H4 (cell line): ENCODE measurements at regions not wholly inside any gene's neighbourhood (a gene's known extent, or its start where the extent isn't known, plus 50 kb on each side); places are given as distances from the start of the nearest gene placed in this dataset.
"Not testable (repeated sequence)": the region's sequence is repeated elsewhere in the genome, so short reads cannot be mapped to it uniquely, and the experiment has no call there.

ENCODE experiments used
- DNase-seq: peaks from one replicate; pipeline ENCODE4 v3.0.0-alpha.2; 2015; ENCODE audit warnings: low spot score

DNA sequence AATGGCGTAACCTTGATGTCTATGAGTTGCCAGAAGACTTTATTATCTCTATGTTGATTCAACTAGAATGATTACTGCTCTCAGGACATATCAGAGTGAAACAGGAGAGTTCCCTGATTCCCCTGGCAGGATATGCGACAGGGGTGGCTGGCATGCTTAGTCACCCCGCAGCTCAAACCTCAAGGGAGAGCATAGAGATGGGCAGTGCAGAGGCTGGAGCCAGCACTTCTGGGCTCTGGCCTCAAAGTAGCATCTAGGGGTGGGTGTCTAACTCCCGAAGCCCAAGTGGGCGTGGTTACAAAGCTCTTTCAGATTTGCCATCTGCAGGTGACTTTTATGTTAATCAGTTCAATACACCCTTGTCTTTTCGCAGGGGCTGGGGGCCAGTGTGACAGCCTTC lies 391.6 kb downstream of the ADCYAP1 start:
- no peak for DNase-seq

DNA sequence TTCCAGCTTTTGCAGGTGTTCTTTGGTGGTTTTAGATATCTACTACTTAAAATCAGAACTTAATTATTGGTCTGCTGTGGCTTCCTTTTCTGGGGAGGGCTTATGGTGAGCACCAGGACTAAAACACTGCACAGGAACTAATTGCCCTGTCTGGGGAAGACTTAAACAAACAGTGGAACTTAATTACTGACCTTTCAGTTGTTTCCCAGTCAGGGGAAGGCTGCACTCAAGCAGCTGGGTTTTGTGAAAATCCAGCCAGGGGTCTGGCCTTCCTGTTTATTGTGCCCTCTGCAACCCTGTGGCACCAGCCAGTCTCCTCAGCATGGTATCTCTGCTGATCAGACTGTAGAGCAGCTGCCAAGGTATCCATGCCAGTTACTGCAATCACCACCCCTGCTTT lies 398.2 kb downstream of the ADCYAP1 start:
- DNase-seq = no peak

DNA sequence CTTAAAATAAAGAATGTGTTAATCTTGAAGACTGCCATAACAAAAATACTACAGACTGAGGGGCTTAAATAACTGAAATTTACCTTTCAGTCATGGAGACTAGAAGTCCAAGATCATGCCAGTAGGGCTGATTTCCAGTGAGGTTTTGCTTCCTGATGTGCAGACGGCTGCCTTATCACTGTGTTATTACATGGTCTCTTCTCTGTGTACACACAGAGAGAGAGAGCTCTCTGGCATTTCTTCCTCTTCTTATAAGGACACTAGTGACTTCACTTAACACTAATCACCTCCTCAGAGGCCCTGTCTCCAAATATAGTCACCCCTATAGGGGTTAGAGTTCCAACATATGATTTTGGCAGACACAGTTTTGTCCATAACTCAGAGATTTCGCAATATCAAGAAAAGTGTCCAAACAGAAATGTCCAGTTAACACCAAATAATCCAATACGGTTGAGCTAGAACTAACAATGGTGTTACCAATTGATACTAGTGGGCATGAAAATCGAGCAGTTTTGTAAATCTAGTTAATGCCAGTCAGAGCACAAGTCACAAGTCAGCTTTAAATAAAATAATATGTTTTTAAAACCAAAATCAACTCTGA lies 399.8 kb downstream of the ADCYAP1 start:
- DNase-seq = no peak

- no peak for DNase-seq
Measured at GRCh38 chr18:1306641-1307040, 402.0 kb downstream of the ADCYAP1 start.

- no peak for DNase-seq
Measured at GRCh38 chr18:1308686-1309085, 404.0 kb downstream of the ADCYAP1 start.

GRCh38 chr18:1311376-1311775 lies 406.7 kb downstream of the ADCYAP1 start:
- no peak for DNase-seq

- not testable (repeated sequence) for DNase-seq
Measured at GRCh38 chr18:1335345-1335744, 430.7 kb downstream of the ADCYAP1 start.

DNA sequence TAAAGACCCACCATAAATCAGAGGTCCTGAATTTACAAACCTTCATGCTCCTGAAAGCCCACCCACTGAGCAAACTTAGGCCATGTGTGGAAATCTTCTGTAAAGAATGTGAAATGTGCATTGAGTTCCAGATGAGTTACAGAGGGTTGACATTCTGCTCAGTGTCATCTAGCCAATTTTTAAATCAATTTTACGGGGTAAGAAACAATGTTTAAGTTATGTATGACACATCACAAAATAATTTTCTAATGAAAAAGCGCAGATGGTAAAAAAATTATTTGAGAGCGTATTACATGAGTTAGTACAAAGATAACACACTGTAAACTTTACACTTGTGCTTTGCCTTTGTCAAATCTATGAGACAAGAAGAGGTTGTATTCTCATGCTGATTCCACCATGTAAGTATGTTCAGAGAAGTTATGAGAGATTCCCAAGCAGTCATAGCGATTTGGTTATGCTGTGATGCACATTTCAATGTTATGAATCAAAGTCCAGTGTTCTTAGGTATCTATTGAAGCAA lies 446.3 kb downstream of the ADCYAP1 start:
- DNase-seq = no peak

GRCh38 chr18:1353025-1353424 lies 448.4 kb downstream of the ADCYAP1 start:
- DNase-seq = no peak

DNA sequence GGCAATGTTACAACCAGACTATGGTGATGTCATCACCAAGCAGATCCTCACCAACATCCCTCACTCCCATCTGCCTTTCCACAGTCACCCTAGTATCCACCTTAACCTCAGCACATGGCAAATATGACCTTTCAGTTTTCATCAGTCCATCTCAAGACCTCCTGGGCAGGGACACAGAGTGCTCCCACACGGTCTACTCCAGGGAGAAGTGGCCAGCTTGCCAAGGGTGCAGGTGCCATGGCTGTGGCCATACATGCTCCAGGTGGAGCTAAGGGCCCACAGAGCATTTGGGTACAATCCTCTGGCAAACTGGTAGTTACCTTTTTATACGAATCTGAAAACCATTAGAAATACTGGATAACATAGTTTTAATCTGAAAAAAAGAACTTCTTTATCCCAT lies 453.1 kb downstream of the ADCYAP1 start:
- no peak for DNase-seq

GRCh38 chr18:1361936-1362335 lies 457.3 kb downstream of the ADCYAP1 start:
- DNase-seq = no peak

GRCh38 chr18:1370552-1370951 lies 465.9 kb downstream of the ADCYAP1 start:
- no peak for DNase-seq

DNA sequence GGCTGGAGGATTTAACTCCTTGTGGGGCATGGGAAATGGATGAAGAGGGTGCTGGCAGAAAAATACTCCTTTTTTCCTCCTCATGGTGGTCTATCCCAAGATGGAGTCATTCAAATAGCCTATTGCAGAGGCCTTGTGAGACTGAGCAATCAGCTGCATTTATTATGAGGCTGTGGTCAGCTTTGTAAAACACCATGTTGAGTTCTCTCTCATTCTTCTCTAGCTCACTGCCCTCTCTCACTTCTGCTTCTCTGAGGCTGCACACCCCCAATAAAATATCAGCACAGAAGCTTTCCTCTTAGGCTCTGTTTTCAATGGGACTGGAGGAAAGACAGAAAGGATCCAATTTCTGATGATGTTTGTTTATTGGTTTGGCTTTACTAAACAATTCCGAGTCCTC lies 467.1 kb downstream of the ADCYAP1 start:
- DNase-seq = no peak

GRCh38 chr18:1383465-1383864 lies 478.8 kb downstream of the ADCYAP1 start:
- DNase-seq = no peak

- not testable (repeated sequence) for DNase-seq
Measured at GRCh38 chr18:1388468-1388867, 483.8 kb downstream of the ADCYAP1 start.

DNA sequence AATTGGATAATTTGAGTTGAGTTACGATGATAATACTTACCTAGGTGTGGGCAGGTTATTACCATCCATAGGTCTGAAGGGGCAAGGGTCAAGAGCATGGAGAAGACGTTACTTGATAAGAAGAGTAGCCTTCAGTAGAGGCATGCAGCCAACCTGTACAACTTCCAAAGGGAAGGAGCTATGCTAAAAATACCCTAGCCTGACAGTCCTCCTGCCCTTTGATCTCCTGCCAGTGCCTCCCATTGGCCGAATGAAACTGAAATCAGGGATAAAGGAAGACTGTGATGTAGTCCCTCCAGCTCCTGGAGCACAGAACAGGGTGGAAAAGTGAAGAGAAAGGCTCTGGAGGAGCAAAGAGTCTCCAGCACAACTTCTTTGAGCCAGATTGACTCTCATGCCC lies 487.4 kb downstream of the ADCYAP1 start:
- DNase-seq = no peak

DNA sequence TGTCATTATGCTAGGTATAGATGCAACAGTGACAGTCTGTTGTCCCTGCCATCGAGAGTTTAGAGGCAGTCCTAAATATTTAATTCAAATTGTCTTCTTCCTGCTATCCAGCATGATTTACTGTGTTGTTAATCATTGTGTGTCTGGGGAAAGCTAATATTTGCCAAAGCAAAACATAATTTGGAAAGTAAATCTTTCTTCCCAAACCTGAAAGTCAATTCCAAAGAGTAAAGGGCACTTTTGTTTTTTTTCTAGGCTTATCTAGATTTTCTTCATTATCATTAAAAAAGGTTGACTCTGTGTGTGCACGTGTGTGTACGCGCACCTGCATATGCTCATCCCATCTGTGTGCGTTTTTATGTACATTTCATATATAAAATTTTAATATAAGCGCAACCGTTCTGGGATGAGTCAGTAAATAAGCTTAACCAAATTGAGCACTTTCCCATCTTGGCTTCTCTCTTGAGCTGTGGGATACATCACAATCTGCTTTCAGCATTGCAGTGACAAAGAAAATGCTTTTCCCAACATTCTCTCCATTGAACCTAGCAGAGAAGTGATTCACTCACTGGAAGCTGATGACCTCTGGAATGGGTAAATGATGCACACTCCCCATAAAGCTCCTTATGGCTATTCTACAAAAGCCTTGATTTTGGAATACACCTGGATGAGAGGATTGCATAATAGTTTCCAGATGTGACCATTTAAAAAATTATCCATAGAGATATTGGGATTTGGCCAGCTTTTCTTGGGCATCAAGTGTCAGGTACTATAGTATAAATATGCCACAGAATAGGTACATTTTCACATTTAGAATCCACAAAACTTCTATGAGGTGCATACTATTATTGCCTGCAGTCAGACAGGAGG lies 488.4 kb downstream of the ADCYAP1 start:
- no peak for DNase-seq

- DNase-seq = no peak
Measured at GRCh38 chr18:1393929-1394328, 489.3 kb downstream of the ADCYAP1 start.

DNA sequence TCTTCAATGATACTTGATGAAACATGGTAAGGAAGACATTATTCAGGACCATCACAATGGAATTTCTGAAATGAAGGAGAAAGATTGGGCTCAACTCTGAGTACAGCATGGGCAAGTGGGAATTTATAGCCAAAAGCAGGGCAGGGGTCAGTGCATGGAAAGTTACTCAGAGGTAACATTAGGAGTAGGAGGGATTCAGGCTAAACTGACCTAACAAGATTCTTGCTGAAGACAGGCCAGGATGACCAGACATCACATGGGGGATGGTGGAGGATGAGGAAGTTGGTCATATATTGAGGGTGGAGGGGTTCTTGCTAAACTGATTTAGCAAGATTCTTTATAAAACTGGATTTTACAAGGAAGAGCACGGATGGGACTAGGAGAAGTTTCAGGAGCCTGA lies 489.8 kb downstream of the ADCYAP1 start:
- DNase-seq = no peak

DNA sequence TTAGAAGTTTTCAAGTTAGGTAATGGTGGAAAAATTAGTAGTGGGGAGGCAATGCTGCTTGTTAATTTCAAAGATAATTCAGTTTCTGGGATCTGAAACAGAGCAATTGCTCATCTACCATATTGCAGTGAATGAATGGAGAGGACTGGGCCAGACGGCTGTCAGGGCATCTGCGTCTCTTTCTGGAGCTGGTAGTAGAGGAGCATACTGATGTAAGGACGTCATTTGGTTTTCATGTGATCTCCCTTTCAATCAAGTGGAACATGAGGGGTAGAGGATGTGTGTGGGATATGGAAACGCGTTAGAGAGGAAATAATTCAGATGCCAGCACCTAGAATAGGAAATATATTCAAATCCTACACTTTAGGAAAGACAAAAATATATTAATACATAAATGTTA lies 490.3 kb downstream of the ADCYAP1 start:
- DNase-seq = no peak

DNA sequence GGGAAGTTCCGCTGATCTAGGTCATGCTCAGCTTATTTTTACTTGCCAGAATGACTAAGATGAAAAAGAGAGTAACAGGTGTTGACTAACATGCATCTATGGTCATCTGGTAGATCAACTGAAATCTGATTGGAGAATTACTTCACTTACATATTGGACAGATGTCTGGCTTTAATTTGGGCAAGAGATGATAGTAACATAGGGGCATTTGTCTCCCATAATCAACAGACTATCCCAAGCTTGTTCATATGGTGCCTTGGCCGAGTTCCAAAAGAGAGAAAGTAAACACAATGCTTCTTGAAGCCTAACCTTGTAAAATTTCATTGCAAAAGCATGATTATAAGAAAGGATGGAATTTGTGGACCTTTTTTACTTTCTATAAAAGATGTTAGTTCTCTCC lies 503.7 kb downstream of the ADCYAP1 start:
- no peak for DNase-seq

DNA sequence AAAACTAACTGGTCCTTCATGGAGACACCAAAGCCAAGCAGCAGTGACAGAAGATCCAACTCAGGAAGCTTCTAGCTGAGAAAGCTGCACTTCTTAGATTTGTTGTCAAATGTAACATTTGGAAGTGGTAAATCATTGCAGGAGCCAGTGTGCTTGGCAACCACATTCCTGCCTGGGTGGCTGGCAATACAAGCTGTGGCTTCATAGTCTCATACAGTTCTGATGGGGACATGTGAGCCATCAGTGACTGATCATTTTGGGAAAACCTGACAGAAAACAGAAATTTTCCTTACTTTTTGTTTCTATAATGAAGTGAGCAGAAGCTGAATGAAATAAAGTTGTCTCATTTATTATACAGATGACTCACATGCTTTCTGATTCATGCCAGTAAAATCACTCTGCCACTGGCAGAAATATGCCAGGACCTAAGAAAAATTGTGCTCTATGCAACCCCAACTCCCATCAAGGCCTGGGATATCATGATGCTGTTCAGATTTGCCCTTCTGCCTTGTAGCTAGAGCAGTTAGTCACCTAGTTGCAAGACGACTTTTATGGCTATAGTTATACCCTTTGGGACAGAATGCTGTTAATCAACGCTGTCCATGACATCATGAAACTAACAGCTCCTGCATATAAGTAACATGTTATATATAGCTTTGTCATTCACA lies 508.1 kb downstream of the ADCYAP1 start:
- no peak for DNase-seq

GRCh38 chr18:1413323-1413675 lies 508.6 kb downstream of the ADCYAP1 start:
- no peak for DNase-seq
